HG03045 (cell line): ENCODE measurements at regions not wholly inside any gene's neighbourhood (a gene's known extent, or its start where the extent isn't known, plus 50 kb on each side); places are given as distances from the start of the nearest gene placed in this dataset.
"Not testable (repeated sequence)": the region's sequence is repeated elsewhere in the genome, so short reads cannot be mapped to it uniquely, and the experiment has no call there.

Experiments used
- ATAC-seq: cut with Tn5 transposase; IDR thresholded peaks from one replicate; pipeline ENCODE4 v1.9.1; 2021; ENCODE audit warnings: mild to moderate bottlenecking, moderate library complexity; ENCODE audit not compliant: unreplicated experiment

DNA sequence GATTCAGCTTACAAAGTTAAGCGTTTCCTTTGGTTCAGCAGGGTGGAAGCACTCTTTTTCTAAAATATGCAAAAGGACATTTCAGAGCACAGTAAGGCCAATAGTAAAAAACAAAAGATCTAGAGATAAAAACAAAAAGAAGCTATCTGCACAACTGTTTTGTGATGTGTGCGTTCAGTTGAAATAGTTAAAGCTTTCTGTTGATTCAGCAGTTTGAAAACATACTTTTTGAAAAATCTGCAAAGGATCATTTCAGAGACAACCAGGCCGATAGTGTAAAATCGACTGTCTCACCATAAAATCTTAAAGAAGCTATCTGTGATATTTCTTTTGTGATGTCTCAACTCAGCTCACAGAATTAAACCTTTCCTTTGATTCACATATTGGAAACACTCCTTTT is 300.0 kb upstream of the ALG10B start:
- no peak for ATAC-seq

DNA sequence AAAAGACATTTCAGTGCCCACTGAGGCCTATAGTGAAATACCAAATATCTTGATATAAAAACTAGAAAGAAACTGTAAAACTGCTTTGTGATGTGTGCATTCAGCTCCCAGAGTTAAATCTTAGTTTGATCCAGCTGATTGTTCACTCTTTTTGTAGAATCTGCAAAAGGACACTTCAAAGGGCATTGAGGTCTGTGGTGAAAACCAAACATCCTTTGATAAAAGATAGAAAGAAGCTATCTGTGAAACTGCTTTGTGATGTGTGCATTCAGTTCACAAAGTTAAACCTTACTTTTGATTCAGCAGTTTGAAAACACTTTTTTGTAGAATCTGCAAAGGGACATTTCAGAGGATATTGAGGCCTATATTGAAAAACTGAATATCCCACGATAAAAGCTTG is 290.7 kb upstream of the ALG10B start:
- ATAC-seq, result no peak

DNA sequence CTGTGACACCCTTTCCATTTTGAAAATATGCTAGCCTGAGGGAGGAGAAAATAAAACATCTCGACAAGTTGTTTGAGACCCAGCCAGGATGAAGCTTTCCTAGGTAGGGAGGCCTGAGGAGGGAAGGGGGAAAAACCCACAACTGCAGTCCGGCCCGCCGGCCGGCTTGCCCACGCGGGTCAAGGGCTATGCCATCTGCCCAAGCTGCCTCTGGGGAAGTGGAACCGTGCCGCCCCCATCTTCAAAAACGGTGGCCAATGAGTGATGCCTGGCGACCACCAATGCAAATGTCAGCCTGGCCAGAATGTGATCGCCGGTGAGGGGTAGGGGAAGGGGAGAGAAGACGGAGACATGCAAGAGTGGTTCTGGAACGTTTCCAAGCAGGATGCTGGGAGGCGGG is 263.5 kb upstream of the ALG10B start:
- ATAC-seq, result no peak

DNA sequence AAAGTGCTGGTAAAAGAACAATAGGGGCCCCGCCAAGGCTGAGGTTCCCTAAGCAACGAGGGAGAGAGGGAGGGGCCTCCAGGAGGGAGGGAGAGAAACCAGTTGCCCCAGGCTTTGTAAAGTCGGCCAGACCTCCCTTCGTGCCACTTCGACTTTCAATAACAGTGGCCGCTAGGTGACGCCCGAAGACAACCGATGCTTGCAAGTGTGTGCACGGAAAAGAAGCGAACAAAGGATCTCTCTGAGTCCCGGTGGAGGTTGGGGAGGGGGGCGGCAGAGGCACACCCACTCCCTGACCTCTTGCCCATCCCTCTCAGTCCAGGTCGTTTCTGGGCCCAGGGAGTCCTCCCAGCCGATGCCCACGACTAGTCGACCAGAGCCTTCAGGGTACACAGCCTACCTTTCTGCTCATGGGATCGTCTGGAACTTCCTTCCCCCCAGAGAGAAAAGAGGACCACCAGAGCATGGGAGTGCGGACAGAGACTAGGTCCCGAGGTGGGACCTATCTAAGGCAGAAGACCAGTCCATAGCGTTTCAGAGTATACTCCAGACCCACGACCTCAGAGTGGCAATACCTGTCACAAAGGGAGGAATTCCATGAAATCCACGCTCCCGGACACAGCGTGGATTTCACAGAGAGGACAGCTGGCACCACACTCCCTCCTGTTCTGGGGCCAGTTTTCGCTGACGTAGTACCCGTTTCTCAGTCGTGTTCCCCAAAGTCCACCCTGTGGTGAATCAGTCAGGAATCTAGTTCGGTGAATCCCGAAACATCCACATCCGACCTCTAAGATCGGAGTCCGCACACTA is 262.7 kb upstream of the ALG10B start:
- no peak for ATAC-seq

DNA sequence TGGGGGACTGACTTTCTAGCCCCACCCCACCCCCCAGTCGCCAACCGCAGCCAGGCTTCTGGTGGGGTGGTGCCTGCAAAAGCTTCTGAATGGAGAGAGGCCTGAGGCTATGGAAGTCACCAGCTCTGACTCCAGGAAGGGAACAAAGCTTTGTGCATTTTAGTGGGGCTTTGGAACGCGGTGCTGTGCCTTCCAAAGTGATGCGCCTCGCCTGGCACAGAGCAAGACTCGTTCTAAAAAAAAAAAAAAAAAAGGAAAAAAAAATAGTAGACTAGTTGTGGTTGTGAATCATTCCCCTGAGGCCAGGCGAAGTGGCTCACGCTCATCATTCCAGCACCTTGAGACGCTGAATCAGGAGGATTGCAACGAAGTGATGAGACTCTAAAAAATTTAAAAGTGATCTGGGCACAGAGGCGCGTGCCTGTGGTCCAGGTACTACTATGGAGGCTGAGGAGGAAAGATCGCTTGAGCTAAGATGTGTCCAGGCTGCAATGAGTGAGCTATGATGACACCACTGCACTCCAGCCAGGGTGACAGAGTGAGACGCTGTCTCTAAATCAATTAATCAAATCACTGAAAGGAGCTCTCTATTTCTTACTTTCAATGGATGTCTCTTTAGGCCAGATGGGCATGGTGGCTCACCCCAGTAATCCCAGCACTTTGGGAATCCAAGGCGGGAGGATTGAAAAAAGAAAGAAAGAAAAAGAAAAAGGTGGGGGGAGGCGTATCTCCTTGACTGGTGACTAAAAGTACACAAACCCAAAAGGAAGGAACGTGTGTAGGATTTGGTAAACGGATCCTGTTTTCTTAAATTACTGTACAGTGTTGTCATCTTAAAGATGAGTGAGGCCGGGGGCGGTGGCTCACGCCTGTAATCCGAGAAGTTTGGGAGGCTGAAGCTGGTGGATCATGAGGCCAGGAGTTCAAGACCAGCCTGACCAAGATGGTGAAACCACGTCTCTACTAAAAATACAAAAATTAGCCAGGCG is 259.6 kb upstream of the ALG10B start:
- ATAC-seq, result no peak

DNA sequence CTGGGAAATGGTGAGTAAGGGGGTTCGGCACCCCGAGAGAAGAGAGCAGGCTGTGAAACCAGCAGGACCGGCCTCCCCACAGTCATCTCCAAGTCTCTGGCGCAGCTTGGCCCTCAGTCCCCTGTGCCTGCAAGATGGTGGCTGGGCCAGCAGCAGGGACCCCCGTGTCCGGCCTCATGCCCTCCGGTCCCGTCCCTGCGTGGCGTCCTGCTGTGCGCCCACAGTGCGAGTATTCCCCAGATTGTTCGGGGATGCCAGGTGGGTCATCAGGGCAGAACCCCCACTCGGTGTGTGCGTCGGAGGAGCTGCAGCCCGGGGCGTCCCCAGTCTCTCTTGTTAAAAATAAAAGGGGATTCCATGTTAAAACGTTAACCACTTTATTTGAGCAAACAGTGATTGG is 216.9 kb upstream of the ALG10B start:
- no peak for ATAC-seq

DNA sequence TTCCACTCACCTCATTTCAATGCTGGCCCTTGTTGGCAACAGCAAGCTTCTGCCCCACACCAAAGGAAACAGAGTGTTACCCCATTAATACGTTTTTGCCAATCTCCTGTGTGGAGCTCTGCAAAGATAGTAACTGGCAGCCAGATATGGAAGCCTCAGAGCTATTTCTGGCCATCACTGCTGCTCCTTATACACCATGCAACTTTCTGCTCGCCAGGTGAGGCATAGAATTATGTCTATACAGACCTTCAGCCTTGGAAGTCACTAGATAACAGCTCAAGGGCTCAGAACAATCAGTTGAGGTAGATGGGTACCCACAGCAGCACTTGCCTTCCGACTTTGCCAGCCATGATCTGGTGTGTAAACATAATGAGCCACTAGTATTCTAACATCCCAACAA is 214.8 kb upstream of the ALG10B start:
- ATAC-seq, result no peak

DNA sequence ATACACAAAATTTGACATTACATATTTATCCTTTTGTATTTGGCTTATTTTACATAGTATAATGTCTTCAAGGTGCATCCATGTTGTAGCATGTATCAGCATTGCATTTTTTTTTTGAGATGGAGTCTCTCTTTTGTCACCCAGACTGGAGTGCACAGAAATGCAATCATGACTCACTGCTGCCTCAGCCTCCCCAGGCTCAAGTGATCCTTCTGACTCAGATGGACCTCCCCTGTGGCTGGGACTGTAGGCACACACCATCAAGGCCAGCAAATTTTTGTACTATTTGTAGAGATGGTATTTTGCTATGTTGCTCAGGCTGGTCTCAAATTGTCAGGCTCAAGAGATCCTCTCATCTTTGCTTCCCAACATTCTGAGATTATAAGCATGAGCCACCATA is 214.4 kb upstream of the ALG10B start:
- no peak for ATAC-seq

DNA sequence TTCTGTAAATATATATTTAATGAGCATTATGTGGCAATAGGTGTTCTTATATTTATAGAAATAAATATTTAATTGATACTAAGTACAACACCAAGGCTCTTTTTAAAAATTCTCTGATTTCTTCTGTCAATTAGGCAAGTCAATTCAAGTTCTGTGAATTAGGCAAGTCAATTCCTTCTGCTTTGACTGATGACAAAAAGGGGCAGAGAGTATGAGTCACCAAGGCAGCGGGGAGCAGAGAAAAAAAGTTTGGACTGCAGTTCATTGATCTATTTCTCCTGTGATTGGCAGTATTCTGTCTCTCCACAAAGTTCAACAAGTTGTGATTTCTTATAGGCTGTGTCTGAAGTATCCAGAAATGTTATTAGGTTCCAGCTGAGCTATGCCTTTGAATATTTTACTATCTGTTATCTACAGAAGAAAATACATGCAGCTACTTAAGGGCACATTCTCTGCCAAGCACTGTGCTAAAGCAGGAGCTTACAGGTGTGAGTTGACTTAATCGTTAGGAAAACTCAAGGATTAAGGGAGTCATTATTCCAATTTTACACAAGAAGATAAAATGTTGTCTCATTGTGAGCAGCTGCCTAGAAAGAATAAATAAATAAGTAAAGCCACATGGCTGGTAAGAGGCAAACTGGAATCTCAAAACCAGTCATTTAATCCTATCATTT is 206.4 kb upstream of the ALG10B start:
- ATAC-seq, result no peak

DNA sequence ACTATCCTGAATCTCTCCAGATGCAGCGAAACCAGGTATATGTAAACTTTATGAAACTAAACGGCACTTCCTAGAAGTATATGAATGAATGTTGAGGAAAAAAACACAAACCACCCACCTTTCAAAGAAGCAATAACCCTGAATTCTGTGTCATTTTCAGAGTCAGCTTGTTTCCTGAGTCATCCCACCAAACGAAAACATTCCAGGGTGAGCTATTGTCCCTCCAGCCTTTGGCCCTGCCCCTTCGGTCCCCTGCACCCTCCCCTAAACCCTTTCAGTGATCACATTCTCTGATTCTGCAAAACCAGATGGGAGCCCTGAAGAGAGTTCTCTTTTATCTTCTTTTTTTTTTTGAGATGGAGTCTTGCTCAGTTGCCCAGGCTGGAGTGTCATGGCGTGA is 202.6 kb upstream of the ALG10B start:
- no peak for ATAC-seq

DNA sequence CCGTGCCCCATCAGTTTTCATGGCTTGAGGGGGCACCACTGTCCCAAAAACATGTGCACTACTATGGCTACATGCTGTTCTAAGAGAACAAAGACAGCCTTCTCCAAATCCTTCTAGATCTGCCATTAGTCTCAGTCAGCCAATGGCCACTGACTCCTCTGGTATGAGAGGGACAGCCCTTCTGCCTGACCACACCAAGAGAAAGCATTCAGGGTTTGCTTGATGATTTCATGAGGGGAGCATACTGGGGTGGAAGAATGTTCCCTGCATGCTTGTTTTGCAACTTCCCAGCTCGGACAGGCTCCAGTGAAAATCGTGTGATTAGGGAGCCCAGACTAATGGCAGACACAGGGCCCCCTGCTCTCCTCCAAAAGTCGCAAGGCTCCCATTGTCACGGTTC is 199.6 kb upstream of the ALG10B start:
- no peak for ATAC-seq

DNA sequence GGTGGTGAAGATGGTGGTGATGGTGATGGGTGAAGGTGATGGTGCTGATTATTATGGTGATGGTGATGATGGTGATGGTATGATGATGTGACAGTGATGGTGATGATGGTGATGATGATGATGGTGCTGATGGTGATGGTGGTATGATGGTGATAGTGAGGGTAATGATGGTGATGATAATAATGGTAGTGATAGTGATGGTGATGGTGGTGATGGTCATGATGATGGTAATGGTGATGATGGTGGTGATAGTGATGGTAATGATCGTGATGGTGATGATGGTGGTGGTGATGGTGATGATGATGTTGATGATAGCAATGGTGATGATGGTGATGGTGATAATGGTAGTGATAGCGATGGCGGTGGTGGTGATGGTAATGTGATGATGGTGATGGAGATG is 197.9 kb upstream of the ALG10B start:
- ATAC-seq, result no peak

DNA sequence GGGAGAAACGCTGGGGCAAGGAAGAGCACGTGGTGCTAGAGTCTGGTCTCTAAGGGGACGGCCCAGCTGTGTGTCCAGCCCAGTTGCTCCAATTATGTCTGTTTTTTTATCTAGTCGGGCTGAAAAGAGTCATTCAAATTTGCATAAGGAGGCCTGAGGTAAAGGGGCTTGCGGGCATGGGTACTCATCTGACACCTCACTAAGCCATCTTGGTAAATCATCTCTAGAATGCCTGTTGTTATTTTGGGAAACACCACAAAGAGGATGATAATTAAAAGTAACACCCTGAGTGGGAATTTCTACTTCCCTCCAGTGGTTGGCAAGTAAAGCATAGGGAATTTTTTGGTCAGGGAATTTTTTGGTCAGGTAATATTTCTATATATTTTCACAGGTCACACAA is 196.1 kb upstream of the ALG10B start:
- ATAC-seq, result no peak

DNA sequence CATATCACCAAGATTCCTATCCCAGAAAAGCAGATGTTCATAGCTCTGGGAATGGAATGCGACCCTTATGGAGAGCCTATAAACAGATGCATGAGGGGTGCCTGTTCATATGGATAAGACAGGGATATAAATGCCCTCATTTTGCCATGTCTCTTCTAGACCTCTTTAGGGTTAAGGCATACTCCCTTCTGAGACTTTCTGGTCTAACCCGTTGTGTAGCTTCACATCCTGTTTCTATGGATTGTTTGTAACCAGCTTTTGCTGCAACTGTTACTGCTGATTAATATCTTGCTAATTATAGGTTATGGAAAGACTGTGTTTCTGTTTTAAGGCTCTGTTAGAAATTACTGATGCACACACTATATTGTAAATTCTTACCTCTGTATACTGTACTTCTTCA is 193.5 kb upstream of the ALG10B start:
- ATAC-seq, result not testable (repeated sequence)

DNA sequence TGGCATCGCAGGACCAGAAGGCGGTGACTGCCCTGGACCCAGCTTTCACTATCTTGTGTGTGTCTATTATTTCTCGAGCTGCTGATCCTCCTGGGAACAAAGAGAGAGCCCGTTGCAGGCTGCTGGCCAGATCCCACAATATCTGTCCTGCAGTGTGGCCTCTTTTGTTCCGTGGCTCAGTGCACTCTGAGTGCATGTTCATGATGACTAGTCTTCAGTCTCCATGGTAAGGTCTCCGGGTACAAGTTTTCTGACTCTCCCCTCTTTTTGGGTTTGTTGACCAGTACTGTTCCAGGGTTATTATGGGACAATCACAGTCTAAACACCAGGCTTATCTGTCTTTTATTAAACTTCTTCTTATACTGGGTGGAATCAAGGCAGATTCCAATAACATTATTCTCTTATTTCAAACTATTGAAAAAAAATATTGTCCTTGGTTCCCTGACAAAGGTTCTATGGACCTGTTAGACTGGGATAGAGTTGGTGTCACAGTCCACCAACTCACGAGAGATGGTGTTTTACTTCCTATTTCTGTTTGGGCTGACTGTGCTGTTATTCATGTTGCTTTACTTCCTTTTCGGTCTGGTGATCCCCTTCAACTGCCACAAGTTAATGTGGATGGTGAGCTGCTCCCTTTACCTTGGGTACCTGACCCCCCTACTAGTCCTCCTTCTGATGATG is 192.9 kb upstream of the ALG10B start:
- no peak for ATAC-seq

DNA sequence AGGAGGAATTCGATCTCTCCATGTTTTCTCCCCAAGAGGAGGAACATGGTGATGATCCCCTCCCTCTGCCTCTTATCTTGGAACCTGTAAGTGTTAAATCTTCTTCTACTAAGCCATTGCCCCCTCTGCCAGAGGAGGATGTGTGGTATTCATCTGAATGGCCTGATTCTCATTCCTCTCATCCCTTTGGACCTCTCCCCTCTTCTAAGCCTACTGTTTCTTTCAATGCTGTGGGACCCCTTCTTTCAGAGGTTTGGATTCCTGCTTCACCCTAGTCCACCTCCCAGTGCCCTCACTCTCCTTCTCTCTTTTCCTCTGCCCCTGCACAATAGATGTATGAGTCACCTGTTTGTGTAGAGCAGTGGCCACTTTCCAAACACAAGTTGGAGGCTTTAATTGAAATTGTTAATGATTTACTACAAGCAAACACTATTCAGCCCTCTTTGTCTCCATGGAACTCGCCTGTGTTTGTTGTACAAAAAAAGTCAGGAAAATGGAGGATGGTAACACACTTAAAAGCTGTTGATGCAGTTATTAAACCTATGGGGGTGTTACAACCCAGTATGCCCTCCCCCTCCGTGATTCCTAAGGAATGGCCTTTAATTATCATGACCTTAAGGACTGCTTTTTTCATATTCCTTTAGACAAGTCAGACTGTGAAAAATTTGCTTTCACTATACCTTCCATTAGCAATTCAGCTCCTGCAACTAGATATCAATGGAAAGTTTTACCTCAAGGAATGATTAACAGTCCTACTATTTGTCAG is 192.1 kb upstream of the ALG10B start:
- no peak for ATAC-seq

DNA sequence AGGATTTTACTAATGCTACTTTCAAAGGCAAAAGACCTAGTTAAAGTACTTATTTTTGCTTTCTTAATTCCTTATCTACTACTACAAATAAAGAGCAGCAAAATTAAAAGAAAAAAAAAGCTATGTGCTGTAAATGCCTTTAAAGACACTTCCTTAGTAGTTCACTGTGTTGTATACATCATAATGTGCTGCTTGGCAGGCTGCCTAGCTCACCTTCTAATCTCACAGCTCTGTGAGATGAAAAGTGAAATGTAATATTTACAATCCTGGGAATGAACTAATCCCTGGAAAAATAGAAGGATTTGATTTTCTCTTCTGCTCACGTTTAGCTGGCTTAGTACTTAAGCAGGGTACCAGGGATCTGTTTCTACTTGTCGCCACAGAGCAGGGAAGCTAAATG is 184.4 kb upstream of the ALG10B start:
- no peak for ATAC-seq

DNA sequence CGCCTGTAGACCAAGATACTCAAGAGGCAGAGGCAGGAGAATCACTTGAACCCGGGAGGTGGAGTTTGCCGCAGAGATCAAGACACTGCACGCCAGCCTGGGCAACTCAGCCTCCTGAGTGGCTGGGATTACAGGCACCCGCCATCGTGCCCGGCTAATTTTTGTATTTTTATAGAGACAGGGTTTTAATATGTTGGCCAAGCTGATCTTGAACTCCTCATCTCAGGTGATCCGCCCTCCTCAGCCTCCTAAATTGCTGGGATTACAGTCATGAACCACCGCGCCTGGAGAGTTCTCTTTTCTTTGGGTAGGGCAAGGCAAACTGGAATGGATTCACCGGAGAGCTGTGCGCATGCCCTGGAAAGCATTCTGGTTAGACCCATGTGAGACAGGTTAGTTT is 179.3 kb upstream of the ALG10B start:
- no peak for ATAC-seq

DNA sequence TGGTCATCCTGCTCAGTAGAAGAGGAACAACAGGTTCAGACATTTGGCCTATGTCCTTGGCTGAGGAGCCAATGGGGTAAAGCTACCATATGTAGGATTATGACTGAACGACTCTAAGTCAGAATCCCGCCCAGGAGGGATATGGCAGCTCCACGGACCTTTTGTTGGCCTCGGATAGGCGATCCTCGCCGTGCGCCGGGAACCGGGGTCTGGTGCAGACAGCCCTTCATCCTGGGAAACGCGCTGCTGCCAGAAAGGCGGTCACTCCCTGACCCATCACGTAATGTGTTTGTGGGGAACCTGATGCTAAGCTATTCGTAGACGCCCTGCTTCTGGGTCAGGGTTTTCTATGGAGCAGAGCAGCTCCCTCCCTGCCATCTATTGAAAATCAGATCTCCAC is 178.9 kb upstream of the ALG10B start:
- ATAC-seq, result no peak
